ENCODE measurements at regions not wholly inside any gene's neighbourhood (a gene's known extent, or its start where the extent isn't known, plus 50 kb on each side); places are given as distances from the start of the nearest gene placed in this dataset.

GRCh38 chr4:123144616-123145015 is 222.2 kb upstream of the NUDT6 start:
- no peak for TF ChIP-seq YY1 (IDR thresholded peaks at IDR 0.05; ENCODE audit: low read depth, low read length)
- no peak for TF ChIP-seq SRF (IDR thresholded peaks at IDR 0.05; ENCODE audit: low read depth in 2 of 2, low read length in 2 of 2)
- no peak for TF ChIP-seq SP1 (IDR thresholded peaks at IDR 0.05; ENCODE audit: low read depth, low read length)
- no peak for TF ChIP-seq MYC (IDR thresholded peaks at IDR 0.05; ENCODE audit: insufficient read depth, insufficient read length, insufficient replicate concordance, low read length, severe bottlenecking)
